Ishikawa (cell line): ENCODE measurements at regions not wholly inside any gene's neighbourhood (a gene's known extent, or its start where the extent isn't known, plus 50 kb on each side); places are given as distances from the start of the nearest gene placed in this dataset.

ENCODE experiments used
- CEBPB ChIP-seq: IDR thresholded peaks from 2 replicates; pipeline ENCODE4 v1.6.1; 2012
- CREB1 ChIP-seq: IDR thresholded peaks from 2 replicates; pipeline ENCODE4 v1.6.1; 2012; ENCODE audit warnings: low read depth
- EGR1 ChIP-seq: IDR thresholded peaks from 2 replicates; pipeline ENCODE4 v1.6.1; 2012
- EP300 ChIP-seq: IDR thresholded peaks from 2 replicates; pipeline ENCODE4 v1.6.1; 2012; ENCODE audit warnings: borderline replicate concordance
- FOXM1 ChIP-seq: IDR thresholded peaks from 2 replicates; pipeline ENCODE4 v1.6.1; 2012; ENCODE audit warnings: low read depth, borderline replicate concordance
- NFIC ChIP-seq: IDR thresholded peaks from 2 replicates; pipeline ENCODE4 v1.6.1; 2012
- RAD21 ChIP-seq: IDR thresholded peaks from 2 replicates; pipeline ENCODE4 v1.6.1; 2012; ENCODE audit warnings: low read depth
- TAF1 ChIP-seq: IDR thresholded peaks from 2 replicates; pipeline ENCODE4 v1.6.1; 2012; ENCODE audit warnings: low read depth, mild to moderate bottlenecking
- TCF12 ChIP-seq: IDR thresholded peaks from 2 replicates; pipeline ENCODE4 v1.6.1; 2012; ENCODE audit warnings: low read depth
- TEAD4 ChIP-seq: IDR thresholded peaks from 2 replicates; pipeline ENCODE4 v1.6.1; 2012
- YY1 ChIP-seq: IDR thresholded peaks from 2 replicates; pipeline ENCODE4 v1.6.1; 2012; ENCODE audit warnings: low read depth
- ZBTB7A ChIP-seq: IDR thresholded peaks from 2 replicates; pipeline ENCODE4 v1.6.1; 2012; ENCODE audit warnings: low read depth
- TF ChIP-seq, protein P1 (sequence below): IDR thresholded peaks from 2 replicates; pipeline ENCODE4 v1.6.1; 2012
- TF ChIP-seq, protein P2 (sequence below): IDR thresholded peaks from 2 replicates; pipeline ENCODE4 v1.6.1; 2012; ENCODE audit warnings: low read depth, mild to moderate bottlenecking
- TF ChIP-seq, protein P3 (sequence below): IDR thresholded peaks from 2 replicates; pipeline ENCODE4 v1.6.1; 2012

DNA sequence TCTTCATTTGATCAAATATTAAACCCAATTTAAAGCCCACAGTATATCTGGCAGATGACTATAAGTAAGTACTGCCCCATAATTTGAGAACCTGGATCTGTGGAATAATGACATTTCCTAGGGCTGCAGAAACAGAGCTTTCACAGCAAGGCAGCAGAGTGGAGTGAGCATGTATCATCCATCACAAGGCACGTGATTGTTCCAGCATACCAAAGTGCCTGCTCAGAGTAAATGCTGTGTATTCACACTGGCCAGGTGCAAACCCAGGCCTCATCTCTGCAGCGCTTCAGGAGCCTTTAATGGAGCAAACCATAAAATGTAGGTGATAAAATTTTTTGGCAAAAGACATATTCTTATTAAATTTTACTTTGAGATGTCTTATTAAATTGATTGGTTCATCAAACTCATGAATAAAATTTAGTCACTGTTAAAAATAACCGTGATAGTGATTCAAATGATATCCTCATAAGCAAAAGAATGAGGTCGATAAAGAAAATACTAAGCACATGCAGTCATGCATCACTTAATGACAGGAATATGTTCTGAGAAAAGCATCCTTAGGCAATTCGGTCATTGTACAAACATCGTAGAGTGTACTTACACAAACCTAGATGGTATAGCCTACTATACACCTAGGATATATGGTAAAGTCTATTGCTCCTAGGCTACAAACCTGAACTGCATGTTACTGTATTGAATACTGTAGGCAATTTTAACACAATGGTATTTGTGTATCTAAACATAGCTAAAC, 99.3 kb upstream of the SLC24A5 start:
- TF ChIP-seq, protein P1, sequence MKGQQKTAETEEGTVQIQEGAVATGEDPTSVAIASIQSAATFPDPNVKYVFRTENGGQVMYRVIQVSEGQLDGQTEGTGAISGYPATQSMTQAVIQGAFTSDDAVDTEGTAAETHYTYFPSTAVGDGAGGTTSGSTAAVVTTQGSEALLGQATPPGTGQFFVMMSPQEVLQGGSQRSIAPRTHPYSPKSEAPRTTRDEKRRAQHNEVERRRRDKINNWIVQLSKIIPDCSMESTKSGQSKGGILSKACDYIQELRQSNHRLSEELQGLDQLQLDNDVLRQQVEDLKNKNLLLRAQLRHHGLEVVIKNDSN, result peak; percentile 41; the same call in 1 of the 2 replicates
- no peak for TF ChIP-seq YY1

DNA sequence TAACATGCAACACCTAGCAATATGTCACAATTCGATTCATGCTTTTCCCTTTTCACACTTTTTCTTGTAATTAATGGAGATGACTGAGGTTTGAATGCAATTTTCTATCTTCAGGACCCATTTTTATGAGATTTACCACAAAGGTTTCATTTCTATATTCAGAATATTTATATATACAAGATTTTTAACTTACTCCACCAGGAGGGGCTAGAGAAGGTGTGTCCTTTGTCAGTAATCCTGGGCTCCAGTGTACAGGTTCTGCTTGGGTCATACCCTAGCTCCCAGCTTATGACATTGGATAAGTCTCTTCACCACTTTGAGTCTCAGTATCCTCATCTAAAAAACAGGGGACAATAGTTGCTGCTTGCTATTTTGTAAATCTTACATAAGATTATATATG, 95.7 kb upstream of the SLC24A5 start:
- TF ChIP-seq, protein P2, sequence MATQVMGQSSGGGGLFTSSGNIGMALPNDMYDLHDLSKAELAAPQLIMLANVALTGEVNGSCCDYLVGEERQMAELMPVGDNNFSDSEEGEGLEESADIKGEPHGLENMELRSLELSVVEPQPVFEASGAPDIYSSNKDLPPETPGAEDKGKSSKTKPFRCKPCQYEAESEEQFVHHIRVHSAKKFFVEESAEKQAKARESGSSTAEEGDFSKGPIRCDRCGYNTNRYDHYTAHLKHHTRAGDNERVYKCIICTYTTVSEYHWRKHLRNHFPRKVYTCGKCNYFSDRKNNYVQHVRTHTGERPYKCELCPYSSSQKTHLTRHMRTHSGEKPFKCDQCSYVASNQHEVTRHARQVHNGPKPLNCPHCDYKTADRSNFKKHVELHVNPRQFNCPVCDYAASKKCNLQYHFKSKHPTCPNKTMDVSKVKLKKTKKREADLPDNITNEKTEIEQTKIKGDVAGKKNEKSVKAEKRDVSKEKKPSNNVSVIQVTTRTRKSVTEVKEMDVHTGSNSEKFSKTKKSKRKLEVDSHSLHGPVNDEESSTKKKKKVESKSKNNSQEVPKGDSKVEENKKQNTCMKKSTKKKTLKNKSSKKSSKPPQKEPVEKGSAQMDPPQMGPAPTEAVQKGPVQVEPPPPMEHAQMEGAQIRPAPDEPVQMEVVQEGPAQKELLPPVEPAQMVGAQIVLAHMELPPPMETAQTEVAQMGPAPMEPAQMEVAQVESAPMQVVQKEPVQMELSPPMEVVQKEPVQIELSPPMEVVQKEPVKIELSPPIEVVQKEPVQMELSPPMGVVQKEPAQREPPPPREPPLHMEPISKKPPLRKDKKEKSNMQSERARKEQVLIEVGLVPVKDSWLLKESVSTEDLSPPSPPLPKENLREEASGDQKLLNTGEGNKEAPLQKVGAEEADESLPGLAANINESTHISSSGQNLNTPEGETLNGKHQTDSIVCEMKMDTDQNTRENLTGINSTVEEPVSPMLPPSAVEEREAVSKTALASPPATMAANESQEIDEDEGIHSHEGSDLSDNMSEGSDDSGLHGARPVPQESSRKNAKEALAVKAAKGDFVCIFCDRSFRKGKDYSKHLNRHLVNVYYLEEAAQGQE, result no peak
- TF ChIP-seq FOXM1 (no peak), RAD21 (peak; percentile 11; the same call in 1 of the 2 replicates)

DNA sequence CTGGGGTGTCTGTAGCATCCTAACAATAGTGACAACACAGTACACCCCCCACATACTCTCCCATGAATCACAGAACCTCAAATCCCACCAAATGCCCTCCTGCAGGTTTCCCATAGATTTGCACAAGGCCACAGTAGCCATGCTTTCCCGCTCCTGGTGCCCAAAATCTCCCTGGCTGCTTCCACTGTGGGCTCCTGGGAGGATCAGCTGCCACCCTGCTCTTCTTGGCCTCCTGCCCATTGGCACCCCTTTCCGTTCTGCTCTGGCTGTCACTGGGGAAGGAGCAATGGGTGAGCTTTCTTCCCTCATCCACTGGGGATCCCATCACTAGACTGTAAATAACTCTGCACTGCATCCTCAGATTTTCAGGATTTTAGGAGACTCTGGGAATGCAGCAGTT, 92.1 kb upstream of the SLC24A5 start:
- TF ChIP-seq EGR1 (no peak), FOXM1 (no peak), TAF1 (no peak), RAD21 (no peak), TCF12 (no peak), CEBPB (no peak), EP300 (no peak), TEAD4 (no peak), NFIC (no peak), YY1 (no peak), ZBTB7A (no peak), CREB1 (no peak)
- TF ChIP-seq, protein P1, result no peak
- TF ChIP-seq, protein P3, sequence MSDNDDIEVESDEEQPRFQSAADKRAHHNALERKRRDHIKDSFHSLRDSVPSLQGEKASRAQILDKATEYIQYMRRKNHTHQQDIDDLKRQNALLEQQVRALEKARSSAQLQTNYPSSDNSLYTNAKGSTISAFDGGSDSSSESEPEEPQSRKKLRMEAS, result no peak
- TF ChIP-seq, protein P2, result no peak

DNA sequence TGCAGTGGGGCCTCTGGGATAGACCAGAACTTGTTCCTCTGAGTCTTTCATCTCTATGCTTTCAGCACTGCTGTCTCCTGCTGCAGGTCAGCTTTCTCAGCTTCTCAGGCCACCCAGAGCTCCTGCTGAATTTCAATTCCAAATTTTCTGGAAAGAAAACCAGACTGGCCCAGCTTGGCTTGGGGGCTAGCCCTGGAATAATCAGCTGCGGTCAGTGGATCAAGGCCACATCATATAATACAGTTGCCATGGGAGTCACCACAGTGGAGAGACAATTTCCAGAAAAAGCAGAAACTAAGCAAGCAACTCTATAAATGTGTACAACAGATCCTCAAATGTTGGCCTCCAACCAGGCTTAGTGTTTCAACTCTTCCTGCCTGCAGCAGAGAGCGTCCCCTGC, 91.1 kb upstream of the SLC24A5 start:
- TF ChIP-seq TCF12 (no peak), TEAD4 (no peak), YY1 (no peak), CREB1 (no peak), EGR1 (no peak), TAF1 (no peak)
- TF ChIP-seq, protein P1, result no peak
- TF ChIP-seq, protein P3, result no peak

DNA sequence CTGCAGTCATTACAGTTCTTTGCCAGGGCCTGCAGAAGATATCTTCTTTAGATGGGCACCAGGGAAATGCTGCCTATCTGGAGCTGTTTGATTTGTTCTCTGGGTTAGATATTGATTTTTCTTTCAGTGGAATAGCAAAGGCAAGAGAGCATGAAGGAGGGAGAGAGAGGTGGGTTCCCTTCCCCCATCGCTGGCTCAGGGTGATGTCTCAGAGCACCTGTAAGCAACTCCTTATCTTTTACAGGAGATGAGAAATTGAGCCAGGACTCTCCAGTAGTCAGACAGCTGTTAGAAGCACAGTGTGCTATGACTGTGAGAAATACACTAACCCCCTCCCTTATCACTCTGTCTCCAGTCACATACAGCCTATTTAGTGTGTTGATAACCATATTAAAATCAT, 89.3 kb upstream of the SLC24A5 start:
- TF ChIP-seq EP300 (no peak), EGR1 (no peak), ZBTB7A (no peak), TCF12 (no peak), TAF1 (no peak), YY1 (no peak), CEBPB (no peak), TEAD4 (no peak), CREB1 (no peak), RAD21 (no peak), NFIC (no peak), FOXM1 (no peak)
- TF ChIP-seq, protein P2, result no peak
- TF ChIP-seq, protein P3, result no peak
- TF ChIP-seq, protein P1, result no peak
